ENCODE measurements at regions not wholly inside any gene's neighbourhood (a gene's known extent, or its start where the extent isn't known, plus 50 kb on each side); places are given as distances from the start of the nearest gene placed in this dataset.

DNA sequence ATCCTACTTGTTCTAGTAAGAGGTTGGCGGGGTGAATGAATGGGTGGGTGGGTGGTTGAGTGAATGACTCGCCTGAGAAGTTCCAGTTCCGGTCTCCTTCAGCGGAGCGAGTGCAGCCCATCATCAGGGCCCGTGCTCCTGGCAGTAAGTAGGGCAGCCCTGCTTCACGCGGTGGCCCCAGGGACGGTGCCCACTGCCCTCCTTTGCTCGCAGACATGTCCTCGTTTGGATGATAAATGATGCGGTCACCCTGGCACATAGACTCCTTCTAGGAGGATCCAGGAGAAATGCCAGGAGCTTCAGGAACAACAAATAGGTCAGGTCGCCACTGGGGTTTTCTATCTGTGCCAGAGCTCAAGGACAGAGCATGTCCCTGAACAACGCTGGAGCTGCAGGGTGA, 370.8 kb downstream of the CTTN start (continued):
- TF ChIP-seq, protein P1, sequence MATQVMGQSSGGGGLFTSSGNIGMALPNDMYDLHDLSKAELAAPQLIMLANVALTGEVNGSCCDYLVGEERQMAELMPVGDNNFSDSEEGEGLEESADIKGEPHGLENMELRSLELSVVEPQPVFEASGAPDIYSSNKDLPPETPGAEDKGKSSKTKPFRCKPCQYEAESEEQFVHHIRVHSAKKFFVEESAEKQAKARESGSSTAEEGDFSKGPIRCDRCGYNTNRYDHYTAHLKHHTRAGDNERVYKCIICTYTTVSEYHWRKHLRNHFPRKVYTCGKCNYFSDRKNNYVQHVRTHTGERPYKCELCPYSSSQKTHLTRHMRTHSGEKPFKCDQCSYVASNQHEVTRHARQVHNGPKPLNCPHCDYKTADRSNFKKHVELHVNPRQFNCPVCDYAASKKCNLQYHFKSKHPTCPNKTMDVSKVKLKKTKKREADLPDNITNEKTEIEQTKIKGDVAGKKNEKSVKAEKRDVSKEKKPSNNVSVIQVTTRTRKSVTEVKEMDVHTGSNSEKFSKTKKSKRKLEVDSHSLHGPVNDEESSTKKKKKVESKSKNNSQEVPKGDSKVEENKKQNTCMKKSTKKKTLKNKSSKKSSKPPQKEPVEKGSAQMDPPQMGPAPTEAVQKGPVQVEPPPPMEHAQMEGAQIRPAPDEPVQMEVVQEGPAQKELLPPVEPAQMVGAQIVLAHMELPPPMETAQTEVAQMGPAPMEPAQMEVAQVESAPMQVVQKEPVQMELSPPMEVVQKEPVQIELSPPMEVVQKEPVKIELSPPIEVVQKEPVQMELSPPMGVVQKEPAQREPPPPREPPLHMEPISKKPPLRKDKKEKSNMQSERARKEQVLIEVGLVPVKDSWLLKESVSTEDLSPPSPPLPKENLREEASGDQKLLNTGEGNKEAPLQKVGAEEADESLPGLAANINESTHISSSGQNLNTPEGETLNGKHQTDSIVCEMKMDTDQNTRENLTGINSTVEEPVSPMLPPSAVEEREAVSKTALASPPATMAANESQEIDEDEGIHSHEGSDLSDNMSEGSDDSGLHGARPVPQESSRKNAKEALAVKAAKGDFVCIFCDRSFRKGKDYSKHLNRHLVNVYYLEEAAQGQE (IDR thresholded peaks at IDR 0.05): no peak
- TF ChIP-seq SP1 (IDR thresholded peaks at IDR 0.05): no peak
- TF ChIP-seq EGR1 (IDR thresholded peaks at IDR 0.05; ENCODE audit: low read depth in 2 of 2): no peak
- TF ChIP-seq JUND (IDR thresholded peaks at IDR 0.05): no peak

DNA sequence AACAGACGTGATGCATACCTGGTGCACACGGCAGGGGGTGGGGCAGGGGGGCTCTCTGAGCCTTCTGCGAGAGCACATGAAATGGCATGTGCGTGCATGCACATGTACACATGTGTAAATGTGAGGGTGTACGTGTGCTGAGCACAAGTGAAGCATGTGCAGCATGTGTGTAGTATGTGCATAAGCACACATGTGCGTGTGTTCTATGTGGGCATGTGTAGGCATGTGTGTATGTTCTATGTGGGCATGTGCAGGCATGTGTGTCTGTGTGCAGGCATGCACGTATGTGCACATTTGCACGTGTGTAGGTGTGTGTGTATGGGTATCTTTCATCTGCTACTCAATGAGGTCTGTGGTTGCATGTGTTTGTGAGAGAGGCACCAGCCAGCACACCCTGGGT, 371.2 kb downstream of the CTTN start:
- H3K4me3 ChIP-seq (ENCODE audit: low read depth in 1 of 3, low read length in 3 of 3): no peak overlapping the region
- no peak for DNase-seq (ENCODE audit: low spot score)
- no peaks in the 10 kb centered on the region for H3K9me3 ChIP-seq (ENCODE audit: control insufficient read depth in 4 of 4, low read length in 3 of 4)
- H3K36me3 ChIP-seq (ENCODE audit: control insufficient read depth in 4 of 4, insufficient read depth in 3 of 4, low read depth in 1 of 4, low read length in 3 of 4): no peaks in the 10 kb centered on the region
- no peaks in the 10 kb centered on the region for H3K4me1 ChIP-seq (ENCODE audit: control insufficient read depth in 4 of 4, insufficient read depth in 4 of 4, low read length in 3 of 4)
- no peak for TF ChIP-seq TAF1 (conservative IDR thresholded peaks at IDR 0.05)
- TF ChIP-seq FOXA2 (IDR thresholded peaks at IDR 0.05): no peak
- TF ChIP-seq, protein P2, sequence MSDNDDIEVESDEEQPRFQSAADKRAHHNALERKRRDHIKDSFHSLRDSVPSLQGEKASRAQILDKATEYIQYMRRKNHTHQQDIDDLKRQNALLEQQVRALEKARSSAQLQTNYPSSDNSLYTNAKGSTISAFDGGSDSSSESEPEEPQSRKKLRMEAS (IDR thresholded peaks at IDR 0.05): no peak
- TF ChIP-seq, protein P3, sequence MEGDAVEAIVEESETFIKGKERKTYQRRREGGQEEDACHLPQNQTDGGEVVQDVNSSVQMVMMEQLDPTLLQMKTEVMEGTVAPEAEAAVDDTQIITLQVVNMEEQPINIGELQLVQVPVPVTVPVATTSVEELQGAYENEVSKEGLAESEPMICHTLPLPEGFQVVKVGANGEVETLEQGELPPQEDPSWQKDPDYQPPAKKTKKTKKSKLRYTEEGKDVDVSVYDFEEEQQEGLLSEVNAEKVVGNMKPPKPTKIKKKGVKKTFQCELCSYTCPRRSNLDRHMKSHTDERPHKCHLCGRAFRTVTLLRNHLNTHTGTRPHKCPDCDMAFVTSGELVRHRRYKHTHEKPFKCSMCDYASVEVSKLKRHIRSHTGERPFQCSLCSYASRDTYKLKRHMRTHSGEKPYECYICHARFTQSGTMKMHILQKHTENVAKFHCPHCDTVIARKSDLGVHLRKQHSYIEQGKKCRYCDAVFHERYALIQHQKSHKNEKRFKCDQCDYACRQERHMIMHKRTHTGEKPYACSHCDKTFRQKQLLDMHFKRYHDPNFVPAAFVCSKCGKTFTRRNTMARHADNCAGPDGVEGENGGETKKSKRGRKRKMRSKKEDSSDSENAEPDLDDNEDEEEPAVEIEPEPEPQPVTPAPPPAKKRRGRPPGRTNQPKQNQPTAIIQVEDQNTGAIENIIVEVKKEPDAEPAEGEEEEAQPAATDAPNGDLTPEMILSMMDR (IDR thresholded peaks at IDR 0.05; ENCODE audit: low read depth, low read length, missing input control): no peak
- no peak for TF ChIP-seq HNF4G (IDR thresholded peaks at IDR 0.05)
- no peak for TF ChIP-seq SP1 (IDR thresholded peaks at IDR 0.05)
- TF ChIP-seq HNF4A (conservative IDR thresholded peaks at IDR 0.05): no peak
- no peak for TF ChIP-seq YY1 (IDR thresholded peaks at IDR 0.05)
- TF ChIP-seq, protein P4, sequence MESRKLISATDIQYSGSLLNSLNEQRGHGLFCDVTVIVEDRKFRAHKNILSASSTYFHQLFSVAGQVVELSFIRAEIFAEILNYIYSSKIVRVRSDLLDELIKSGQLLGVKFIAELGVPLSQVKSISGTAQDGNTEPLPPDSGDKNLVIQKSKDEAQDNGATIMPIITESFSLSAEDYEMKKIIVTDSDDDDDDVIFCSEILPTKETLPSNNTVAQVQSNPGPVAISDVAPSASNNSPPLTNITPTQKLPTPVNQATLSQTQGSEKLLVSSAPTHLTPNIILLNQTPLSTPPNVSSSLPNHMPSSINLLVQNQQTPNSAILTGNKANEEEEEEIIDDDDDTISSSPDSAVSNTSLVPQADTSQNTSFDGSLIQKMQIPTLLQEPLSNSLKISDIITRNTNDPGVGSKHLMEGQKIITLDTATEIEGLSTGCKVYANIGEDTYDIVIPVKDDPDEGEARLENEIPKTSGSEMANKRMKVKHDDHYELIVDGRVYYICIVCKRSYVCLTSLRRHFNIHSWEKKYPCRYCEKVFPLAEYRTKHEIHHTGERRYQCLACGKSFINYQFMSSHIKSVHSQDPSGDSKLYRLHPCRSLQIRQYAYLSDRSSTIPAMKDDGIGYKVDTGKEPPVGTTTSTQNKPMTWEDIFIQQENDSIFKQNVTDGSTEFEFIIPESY (IDR thresholded peaks at IDR 0.05): no peak
- TF ChIP-seq GABPA (IDR thresholded peaks at IDR 0.05 in 1 of 2, conservative IDR thresholded peaks at IDR 0.05 in 1 of 2): no peak
- TF ChIP-seq RAD21 (IDR thresholded peaks at IDR 0.05): no peak
- H3K27ac ChIP-seq (ENCODE audit: low read depth in 1 of 2, low read length in 2 of 2): no peak overlapping the region
- no peaks in the 10 kb centered on the region for H3K27me3 ChIP-seq (ENCODE audit: control insufficient read depth in 4 of 4, insufficient read depth in 4 of 4, low read length in 3 of 4)
- no peak overlapping the region for H3K9ac ChIP-seq (ENCODE audit: low read depth in 1 of 2, low read length in 2 of 2)
- WGBS: 90% methylated on average over 8 of the region's 8 CpGs

All from liver (tissue), 8 donors.